ENCODE measurements at regions not wholly inside any gene's neighbourhood (a gene's known extent, or its start where the extent isn't known, plus 50 kb on each side); places are given as distances from the start of the nearest gene placed in this dataset.

- no peak for DNase-seq
These were observed 1588.9 kb upstream of the TMEFF2 start for GRCh38 chr2:193783681-193784080.

GRCh38 chr2:193778293-193778692, 1583.6 kb upstream of the TMEFF2 start:
- no peak for DNase-seq

DNA sequence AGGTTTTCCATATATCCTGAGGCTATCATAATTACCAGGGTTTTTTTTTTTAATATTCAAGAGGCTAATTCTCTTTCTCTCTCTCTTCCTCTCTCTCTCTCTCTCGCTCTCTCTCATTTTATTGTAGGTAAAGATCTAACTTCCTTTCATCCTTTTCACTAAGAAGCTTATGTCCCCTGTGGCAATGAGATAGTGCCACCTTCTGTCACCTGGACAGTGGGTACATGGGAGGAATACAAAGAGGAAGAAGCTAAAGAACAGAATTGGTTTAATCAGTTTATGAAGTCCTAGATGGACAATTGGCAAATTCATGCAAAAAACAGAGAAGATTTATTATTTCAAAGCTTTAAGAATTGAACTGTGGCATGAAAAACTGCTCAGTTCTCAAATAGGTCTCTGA, 1582.3 kb upstream of the TMEFF2 start:
- DNase-seq: no peak

- DNase-seq: no peak
These were observed 1579.4 kb upstream of the TMEFF2 start for GRCh38 chr2:193774166-193774565.

DNA sequence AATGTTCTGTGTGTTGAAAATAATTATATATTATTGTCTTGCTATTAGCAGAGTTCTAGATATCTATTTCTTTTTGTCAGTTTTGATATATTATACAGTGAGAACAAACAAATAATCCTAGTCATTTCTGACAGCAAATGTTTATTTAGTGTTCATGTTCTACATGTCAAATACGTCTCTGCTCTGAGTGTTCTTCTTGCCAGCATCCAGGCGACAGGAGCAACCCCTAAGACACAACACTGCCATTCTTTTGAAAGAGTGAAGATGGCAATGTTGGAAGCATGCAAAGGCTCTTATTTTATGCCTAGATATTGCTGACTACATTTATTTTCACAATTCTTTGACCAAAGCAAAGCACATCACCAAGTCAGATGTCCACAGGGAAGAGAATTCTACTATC, 1556.6 kb upstream of the TMEFF2 start:
- no peak for DNase-seq

DNA sequence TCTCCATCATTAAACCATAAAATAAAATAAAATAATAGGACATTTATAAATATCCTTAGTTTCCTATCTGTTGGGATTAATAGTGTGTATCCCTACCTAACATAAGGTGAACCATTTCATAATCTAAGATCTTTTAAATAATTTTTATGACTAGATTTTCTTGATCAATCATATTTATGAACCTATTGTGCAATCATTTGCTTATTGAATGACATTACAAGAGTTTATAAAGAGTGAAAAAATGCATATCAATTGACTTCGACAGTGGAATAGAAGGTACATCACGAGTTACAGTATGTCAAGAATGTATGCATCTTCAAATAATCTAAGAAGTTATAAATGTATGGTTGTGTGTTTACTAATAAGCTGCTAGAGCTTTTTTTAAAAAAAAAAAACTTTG, 1554.8 kb upstream of the TMEFF2 start:
- DNase-seq: no peak

DNA sequence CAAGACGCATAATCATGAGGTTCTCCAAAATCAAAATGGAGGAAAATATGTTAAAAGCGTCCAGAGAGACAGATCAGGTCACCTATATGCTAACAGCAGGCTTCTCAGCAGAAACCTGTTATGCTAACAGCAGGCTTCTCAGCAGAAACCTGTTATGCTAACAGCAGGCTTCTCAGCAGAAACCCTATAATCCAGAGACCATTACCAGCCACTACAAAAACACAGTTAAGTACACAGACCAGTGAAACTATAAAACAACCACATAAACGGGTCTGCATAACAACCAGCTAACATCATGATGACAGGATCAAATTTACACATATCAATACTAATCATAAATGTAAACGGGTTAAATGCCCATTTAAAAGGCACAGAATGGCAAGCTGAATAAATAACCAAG, 1548.4 kb upstream of the TMEFF2 start:
- no peak for DNase-seq

- no peak for DNase-seq
These were observed 1544.2 kb upstream of the TMEFF2 start for GRCh38 chr2:193738892-193739291.

- DNase-seq: no peak
These were observed 1518.2 kb upstream of the TMEFF2 start for GRCh38 chr2:193712912-193713311.

DNA sequence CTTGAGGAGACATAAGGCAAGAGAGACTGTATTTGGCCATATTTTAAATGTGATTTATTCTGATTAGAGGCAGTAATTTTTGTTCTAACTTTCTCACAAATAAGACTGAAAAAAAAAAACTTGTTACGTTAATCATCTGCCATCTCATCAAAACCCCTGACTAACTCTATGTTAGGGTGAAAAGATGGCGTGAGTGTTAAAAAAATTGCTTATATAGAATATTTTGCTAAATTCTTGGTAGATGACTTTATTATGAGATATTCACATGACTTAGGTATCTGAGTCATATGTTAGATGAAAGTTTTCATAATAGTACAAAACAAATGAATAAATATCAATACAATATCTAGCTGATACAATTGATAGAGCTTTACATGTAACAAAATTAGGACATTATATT, 1508.7 kb upstream of the TMEFF2 start:
- DNase-seq: no peak

DNA sequence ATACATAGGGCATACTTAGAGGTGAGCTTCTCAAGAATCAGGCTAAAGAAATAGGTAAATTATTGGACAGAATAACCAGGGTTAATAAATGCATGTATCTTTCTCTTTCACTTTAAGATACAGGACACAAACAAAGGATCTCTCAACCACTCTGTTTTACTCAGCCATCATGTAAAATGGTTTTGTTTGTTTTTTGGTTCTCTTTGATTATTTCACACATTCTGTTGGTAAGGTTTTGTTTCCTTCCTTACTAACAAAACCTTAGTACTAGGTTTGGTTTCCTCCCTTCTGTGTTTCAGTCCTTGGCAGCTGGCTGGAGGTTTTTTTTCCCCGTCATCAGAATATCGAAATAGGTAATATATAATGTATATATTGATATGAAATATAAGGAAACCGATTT, 1506.8 kb upstream of the TMEFF2 start:
- no peak for DNase-seq

DNA sequence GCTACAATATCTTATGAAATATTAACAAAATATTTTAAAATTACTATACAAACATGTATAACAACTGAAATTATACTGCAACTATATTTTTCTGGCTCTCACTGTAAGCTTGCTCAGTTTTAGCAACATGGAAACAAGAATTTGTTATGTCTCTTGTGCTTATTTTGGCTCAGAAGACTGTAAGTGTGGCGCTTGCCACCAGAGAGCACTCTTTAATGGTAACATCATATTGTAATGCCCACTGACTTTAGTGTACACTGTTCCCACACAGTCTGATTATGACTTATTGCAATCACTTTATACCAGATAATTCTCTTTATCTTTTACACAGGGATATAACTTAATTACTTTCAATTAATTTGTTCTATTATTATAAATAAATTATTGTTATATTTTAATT, 1500.6 kb upstream of the TMEFF2 start:
- DNase-seq: no peak

- DNase-seq: no peak
These were observed 1499.0 kb upstream of the TMEFF2 start for GRCh38 chr2:193693758-193694157.

DNA sequence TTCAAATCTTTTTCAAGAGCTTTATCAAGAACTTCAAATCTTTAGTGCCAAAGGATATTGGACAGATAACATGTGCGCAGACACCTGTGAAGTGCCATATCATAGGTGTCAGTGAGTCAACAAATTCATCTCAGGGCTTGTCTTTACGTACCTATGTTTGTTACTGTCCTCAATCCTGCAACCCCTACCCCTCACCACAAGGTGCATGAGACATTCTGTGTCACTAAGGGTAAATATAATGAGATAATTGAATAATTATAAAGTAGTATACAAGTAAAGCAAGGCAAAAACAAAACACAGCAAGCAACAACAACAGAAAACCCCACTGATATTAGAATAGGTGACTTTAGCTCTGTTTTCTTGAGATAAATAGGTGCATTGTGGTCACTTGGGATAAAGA, 1495.8 kb upstream of the TMEFF2 start:
- DNase-seq: no peak

GRCh38 chr2:193687195-193687594, 1492.5 kb upstream of the TMEFF2 start:
- no peak for DNase-seq

DNA sequence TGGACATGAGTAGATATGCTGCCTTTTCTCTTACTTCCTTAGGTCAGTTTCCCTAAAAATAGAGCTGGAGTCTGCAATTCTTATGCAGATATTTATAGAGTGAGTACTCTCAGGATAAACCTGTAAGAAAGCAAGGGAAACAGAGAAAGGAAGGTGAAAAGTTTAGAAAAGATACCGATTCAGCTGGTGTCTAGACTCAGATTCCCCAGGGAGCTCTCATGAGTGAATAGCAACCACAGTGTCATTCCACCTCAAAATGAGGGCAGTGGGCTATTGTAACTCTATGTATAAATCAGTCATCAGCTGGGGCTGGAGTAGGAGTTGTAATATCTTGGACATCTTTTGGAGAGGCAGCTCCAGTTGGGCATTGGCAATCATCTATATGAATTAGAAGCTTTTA, 1485.1 kb upstream of the TMEFF2 start:
- no peak for DNase-seq

DNA sequence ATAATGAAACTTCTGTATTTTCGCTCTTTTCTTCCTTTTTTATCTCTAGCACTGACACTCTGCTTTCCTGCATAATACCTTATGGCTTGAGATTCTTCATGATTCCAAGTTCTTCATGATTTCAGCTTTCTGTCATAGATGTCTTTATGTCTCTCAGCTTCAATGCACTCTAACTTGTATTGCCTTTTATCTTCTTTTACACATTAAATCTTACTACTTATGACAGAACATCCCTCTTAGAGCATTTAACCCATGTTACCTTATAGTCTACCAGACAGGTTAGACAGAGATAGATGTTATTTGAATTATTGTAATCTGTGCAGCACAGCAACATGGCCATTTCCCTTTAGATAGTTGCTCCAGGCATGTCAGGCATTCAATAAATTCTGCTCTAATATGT, 1475.7 kb upstream of the TMEFF2 start:
- no peak for DNase-seq

- no peak for DNase-seq
These were observed 1474.0 kb upstream of the TMEFF2 start for GRCh38 chr2:193668557-193669323.

DNA sequence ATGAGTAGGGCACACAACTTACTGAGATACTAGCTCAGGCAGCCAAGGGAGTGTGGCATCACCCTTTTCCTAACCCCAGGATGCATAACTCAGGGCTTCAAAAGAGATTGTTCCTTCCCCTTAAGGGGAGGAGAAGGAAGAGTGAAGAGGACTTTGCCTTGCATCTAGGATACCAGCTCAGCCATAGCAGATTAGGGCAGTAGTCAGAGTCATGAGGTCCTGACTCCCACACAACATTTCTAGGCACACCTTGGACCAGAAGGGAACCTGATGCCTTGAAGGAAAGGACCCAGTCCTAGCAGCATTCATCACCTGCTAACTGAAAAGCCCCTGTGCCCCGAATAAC, 1433.2 kb upstream of the TMEFF2 start:
- no peak for DNase-seq

GRCh38 chr2:193627187-193627926, 1432.6 kb upstream of the TMEFF2 start:
- no peak for DNase-seq

DNA sequence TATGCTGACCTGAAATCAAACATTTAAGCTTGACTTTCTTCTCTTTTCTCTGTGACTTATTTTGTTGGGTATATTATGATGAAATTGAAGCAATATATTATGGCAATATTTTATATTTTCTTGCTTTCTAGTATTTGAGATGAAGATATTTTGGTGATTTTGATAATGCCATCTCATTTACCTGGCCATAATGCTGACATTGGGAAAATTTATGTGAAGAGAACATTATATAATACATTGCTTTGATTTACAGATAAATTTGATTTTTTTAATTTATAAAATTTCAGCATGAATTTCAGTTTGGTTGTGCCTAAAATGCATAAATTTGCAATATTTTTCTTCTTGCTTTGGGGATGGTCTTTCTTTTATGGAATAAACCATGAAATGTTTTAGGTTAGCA, 1413.7 kb upstream of the TMEFF2 start:
- DNase-seq: no peak

GRCh38 chr2:193590831-193591230, 1396.1 kb upstream of the TMEFF2 start:
- DNase-seq: no peak

DNA sequence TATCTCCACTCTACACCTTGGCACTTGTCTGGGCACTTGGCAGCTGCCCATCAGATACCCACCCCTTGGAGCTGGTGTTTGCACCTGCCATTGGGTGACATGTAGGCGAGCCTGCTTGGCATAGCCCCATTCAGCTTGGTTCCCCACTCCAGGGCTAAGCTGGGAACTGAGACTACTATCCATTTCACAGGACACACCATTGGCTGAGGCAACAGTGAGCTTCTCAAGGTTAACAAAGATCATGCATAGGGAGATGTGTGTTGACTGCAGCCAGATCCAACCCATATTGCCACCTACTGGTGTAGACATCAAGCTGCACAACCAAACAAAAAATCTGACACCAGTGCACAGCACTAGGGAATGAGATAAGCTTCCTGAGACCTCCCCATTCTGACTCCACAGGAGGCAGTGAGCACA, 1389.8 kb upstream of the TMEFF2 start:
- DNase-seq: peak; percentile 9

- peak; percentile 5 for DNase-seq
These were observed 1389.1 kb upstream of the TMEFF2 start for GRCh38 chr2:193583638-193584400.

Data from NCI-H2029 treated with DMSO at 0.1 percent for 48 hours (cell line).